ENCODE measurements at regions not wholly inside any gene's neighbourhood (a gene's known extent, or its start where the extent isn't known, plus 50 kb on each side); places are given as distances from the start of the nearest gene placed in this dataset.
"Not testable (repeated sequence)": the region's sequence is repeated elsewhere in the genome, so short reads cannot be mapped to it uniquely, and the experiment has no call there.

DNA sequence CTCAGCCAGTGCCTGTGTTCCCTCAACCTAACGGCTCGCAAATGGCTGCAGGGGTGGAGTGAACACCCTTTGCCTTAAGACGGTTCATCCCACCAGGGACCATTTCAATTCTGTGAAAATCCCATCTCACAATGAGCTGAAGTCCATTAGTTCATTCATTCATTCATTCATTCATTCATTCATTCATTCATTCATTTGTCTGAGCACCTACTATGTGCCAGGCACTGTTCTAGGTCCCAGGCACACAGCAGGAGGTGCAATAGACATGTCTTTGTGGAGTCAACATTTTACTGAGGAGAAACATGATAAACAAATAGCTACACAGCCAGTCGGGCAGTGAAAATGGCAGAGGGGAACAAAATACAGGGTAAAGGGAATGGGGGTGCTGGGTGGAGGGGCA lies 618.8 kb downstream of the MATN1 start:
- no peaks in the 10 kb centered on the region for H3K36me3 ChIP-seq (ENCODE audit: control insufficient read depth in 1 of 2, insufficient read depth in 2 of 2, low read length in 2 of 2)
- H3K4me3 ChIP-seq (ENCODE audit: low read depth in 1 of 2, low read length in 2 of 2), result no peak overlapping the region
- H3K27ac ChIP-seq (ENCODE audit: low read depth, low read length), result no peak overlapping the region
- peaks cover 4 to 15% of the 10 kb centered on the region in 2 donors for H3K27me3 ChIP-seq (ENCODE audit: control insufficient read depth in 1 of 2, insufficient read depth in 2 of 2, low read length in 2 of 2)
- H3K4me1 ChIP-seq (ENCODE audit: control insufficient read depth in 1 of 2, insufficient read depth in 2 of 2, low read length in 2 of 2), result no peaks in the 10 kb centered on the region
- H3K9ac ChIP-seq (ENCODE audit: low read depth in 1 of 2, low read length in 2 of 2), result no peak overlapping the region
- H3K9me3 ChIP-seq (ENCODE audit: control insufficient read depth in 1 of 2, low read length in 2 of 2), result no peaks in the 10 kb centered on the region

DNA sequence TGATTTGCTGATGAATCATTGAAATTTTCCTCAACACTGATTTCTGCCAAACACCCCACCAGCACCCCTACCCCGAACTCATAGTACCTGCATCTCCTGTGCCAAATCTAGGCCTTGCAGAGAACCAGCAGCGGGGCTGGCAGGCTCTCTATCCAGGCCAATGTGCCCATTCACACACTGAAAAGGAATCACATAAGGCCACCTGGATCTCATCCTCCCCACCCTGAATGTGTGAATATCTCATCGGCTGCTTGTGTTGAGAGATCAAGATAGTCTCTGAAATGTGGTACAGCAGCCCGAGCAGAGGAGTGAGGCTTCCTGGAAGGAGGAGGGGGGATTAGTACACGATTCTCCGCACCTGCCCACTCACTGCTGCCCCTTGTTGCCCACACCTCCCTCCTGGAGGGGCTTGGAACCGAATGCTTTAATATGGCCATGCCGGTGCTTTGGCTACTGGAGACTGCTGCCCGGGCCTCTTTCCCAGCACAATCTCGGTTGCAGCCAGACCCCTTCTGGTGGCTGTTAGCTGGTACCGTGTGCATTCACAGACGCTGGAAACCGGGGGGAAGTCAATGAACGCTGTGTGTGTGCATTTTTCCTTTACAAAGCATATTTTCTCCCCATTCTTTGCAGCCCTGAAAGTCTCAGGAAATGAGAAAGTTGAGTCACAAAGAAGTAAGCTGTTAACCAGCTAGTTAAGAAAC lies 619.5 kb downstream of the MATN1 start:
- Histone ChIP-seq H3K9ac (ENCODE audit: low read depth in 1 of 2, low read length in 2 of 2) (no peak overlapping the region), H3K36me3 (ENCODE audit: control insufficient read depth in 1 of 2, insufficient read depth in 2 of 2, low read length in 2 of 2) (no peaks in the 10 kb centered on the region), H3K27me3 (ENCODE audit: control insufficient read depth in 1 of 2, insufficient read depth in 2 of 2, low read length in 2 of 2) (peaks cover 4 to 14% of the 10 kb centered on the region in 2 donors), H3K27ac (ENCODE audit: low read depth, low read length) (no peak overlapping the region), H3K4me3 (ENCODE audit: low read depth in 1 of 2, low read length in 2 of 2) (no peak overlapping the region), H3K4me1 (ENCODE audit: control insufficient read depth in 1 of 2, insufficient read depth in 2 of 2, low read length in 2 of 2) (no peaks in the 10 kb centered on the region), H3K9me3 (ENCODE audit: control insufficient read depth in 1 of 2, low read length in 2 of 2) (no peaks in the 10 kb centered on the region)

- no peak overlapping the region for H3K9ac ChIP-seq (ENCODE audit: low read depth in 1 of 2, low read length in 2 of 2)
- peaks cover 2 to 4% of the 10 kb centered on the region in 2 donors for H3K27me3 ChIP-seq (ENCODE audit: control insufficient read depth in 1 of 2, insufficient read depth in 2 of 2, low read length in 2 of 2)
- no peak overlapping the region for H3K27ac ChIP-seq (ENCODE audit: low read depth, low read length)
- no peaks in the 10 kb centered on the region for H3K4me1 ChIP-seq (ENCODE audit: control insufficient read depth in 1 of 2, insufficient read depth in 2 of 2, low read length in 2 of 2)
- no peak overlapping the region for H3K4me3 ChIP-seq (ENCODE audit: low read depth in 1 of 2, low read length in 2 of 2)
- H3K9me3 ChIP-seq (ENCODE audit: control insufficient read depth in 1 of 2, low read length in 2 of 2), result no peaks in the 10 kb centered on the region
- no peaks in the 10 kb centered on the region for H3K36me3 ChIP-seq (ENCODE audit: control insufficient read depth in 1 of 2, insufficient read depth in 2 of 2, low read length in 2 of 2)
Observed at GRCh38 chr1:30102605-30103004, 620.8 kb downstream of the MATN1 start.

- H3K9ac ChIP-seq (ENCODE audit: low read depth in 1 of 2, low read length in 2 of 2), result no peak overlapping the region
- no peak overlapping the region for H3K27ac ChIP-seq (ENCODE audit: low read depth, low read length)
- H3K4me3 ChIP-seq (ENCODE audit: low read depth in 1 of 2, low read length in 2 of 2), result no peak overlapping the region
- H3K36me3 ChIP-seq (ENCODE audit: control insufficient read depth in 1 of 2, insufficient read depth in 2 of 2, low read length in 2 of 2), result no peaks in the 10 kb centered on the region
- no peaks in the 10 kb centered on the region for H3K4me1 ChIP-seq (ENCODE audit: control insufficient read depth in 1 of 2, insufficient read depth in 2 of 2, low read length in 2 of 2)
- no peaks in the 10 kb centered on the region for H3K9me3 ChIP-seq (ENCODE audit: control insufficient read depth in 1 of 2, low read length in 2 of 2)
- H3K27me3 ChIP-seq (ENCODE audit: control insufficient read depth in 1 of 2, insufficient read depth in 2 of 2, low read length in 2 of 2), result no peaks in the 10 kb centered on the region
Observed at GRCh38 chr1:30101487-30102227, 621.7 kb downstream of the MATN1 start.

DNA sequence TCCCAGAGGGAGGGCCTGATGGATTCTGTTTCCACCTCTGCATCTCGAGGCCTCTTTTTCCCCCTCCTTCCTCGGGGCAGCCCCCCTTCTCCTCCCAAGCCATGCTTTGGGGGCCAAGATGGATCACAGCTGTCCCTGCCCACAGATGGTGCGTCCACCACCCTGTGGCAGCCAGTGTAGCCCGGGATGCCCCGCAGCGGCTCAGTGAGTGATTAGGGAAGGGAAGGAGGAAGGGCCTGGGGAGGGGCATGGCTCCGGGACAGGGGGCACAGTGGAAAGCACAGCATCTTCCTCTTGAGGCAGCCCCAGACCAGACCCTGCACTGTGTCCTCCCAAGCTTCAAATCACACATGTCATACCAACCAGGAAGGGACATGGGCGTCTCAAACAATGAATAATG lies 622.4 kb downstream of the MATN1 start:
- Histone ChIP-seq H3K27ac (ENCODE audit: low read depth, low read length) (no peak overlapping the region), H3K36me3 (ENCODE audit: control insufficient read depth in 1 of 2, insufficient read depth in 2 of 2, low read length in 2 of 2) (no peaks in the 10 kb centered on the region), H3K27me3 (ENCODE audit: control insufficient read depth in 1 of 2, insufficient read depth in 2 of 2, low read length in 2 of 2) (no peaks in the 10 kb centered on the region), H3K9me3 (ENCODE audit: control insufficient read depth in 1 of 2, low read length in 2 of 2) (no peaks in the 10 kb centered on the region), H3K9ac (ENCODE audit: low read depth in 1 of 2, low read length in 2 of 2) (no peak overlapping the region), H3K4me3 (ENCODE audit: low read depth in 1 of 2, low read length in 2 of 2) (no peak overlapping the region), H3K4me1 (ENCODE audit: control insufficient read depth in 1 of 2, insufficient read depth in 2 of 2, low read length in 2 of 2) (no peaks in the 10 kb centered on the region)

DNA sequence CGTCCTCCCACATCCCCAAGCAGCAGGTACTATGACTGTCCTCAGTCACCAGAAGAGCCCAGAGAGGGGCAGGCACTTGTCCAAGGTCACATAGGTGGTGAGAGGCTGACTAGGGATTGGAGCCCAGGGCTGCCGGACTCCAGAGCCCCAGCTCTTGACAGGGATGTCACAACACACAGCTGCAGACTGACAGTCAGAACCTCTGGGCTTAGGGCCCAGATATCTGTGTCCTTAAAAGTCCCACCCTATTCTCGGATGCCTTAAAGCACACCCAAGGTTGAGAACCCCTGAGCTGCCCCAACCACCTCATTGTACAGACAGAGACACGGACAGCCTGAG lies 622.9 kb downstream of the MATN1 start:
- no peak overlapping the region for H3K27ac ChIP-seq (ENCODE audit: low read depth, low read length)
- H3K9ac ChIP-seq (ENCODE audit: low read depth in 1 of 2, low read length in 2 of 2), result no peak overlapping the region
- H3K4me1 ChIP-seq (ENCODE audit: control insufficient read depth in 1 of 2, insufficient read depth in 2 of 2, low read length in 2 of 2), result no peaks in the 10 kb centered on the region
- no peak overlapping the region for H3K4me3 ChIP-seq (ENCODE audit: low read depth in 1 of 2, low read length in 2 of 2)
- no peaks in the 10 kb centered on the region for H3K36me3 ChIP-seq (ENCODE audit: control insufficient read depth in 1 of 2, insufficient read depth in 2 of 2, low read length in 2 of 2)
- H3K27me3 ChIP-seq (ENCODE audit: control insufficient read depth in 1 of 2, insufficient read depth in 2 of 2, low read length in 2 of 2), result no peaks in the 10 kb centered on the region
- H3K9me3 ChIP-seq (ENCODE audit: control insufficient read depth in 1 of 2, low read length in 2 of 2), result no peaks in the 10 kb centered on the region

DNA sequence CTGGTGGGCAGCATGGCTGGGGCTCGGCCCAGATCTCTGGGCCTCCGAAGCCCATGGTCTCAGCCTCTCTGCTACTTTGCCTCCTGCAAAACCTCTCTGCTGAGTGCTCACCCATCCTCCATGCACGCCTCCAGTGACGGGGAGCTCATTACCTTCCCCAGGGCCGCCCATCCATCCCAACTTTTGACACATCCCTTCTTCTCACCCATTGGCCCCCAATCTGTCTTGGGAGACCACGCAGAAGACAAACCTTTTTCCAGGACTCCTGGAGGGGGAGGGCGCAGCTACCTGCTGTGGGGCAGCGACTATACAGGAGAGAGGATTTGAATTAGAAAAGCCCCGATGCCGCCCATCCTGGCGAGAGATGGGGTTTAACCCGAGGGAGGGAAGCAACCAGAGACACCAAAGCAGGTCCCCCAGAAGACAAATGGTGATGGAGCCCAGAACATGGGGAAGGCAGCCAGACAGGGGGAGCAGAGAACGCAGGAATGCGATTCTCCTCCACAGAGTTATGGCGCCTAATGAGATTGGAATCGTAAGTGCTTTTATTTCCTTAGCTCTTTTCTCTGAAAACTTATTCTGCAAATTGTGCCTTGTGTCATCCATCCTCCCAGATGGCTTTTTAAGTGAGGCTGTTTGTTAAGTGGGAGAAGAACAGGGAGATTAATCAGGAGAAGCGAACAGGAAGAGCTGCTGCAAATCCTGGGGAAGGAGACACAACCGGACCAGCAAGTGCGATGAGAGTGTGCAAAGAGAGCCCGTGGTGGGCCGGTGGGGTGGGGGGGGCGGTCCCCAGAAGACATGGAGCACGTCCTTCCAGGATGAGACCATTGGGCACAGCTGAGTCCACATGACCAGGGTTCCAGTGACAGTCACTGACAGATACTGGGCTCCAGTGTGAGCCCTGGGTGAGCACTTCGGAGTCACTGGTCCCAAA lies 623.5 kb downstream of the MATN1 start:
- Histone ChIP-seq H3K27ac (ENCODE audit: low read depth, low read length) (no peak overlapping the region), H3K27me3 (ENCODE audit: control insufficient read depth in 1 of 2, insufficient read depth in 2 of 2, low read length in 2 of 2) (no peaks in the 10 kb centered on the region), H3K36me3 (ENCODE audit: control insufficient read depth in 1 of 2, insufficient read depth in 2 of 2, low read length in 2 of 2) (no peaks in the 10 kb centered on the region), H3K9me3 (ENCODE audit: control insufficient read depth in 1 of 2, low read length in 2 of 2) (no peaks in the 10 kb centered on the region), H3K9ac (ENCODE audit: low read depth in 1 of 2, low read length in 2 of 2) (no peak overlapping the region), H3K4me1 (ENCODE audit: control insufficient read depth in 1 of 2, insufficient read depth in 2 of 2, low read length in 2 of 2) (no peaks in the 10 kb centered on the region), H3K4me3 (ENCODE audit: low read depth in 1 of 2, low read length in 2 of 2) (no peak overlapping the region)

DNA sequence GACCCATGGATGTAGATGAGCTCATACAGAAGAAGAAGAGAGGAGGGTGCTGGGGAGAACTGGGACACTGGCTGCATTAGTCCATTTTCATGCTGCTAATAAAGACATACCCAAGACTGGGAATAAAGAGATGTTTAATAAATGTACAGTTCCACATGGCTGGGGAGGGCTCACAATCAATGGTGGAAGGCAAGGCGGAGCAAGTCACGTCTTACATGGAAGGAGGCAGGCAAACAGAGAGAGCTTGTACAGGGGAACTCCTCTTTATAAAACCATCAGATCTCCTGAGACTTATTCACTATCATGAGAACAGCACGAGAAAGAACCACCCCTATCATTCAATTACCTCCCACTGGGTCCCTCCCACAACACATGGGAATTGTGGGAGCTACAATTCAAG lies 625.5 kb downstream of the MATN1 start:
- not testable (repeated sequence) for H3K27ac ChIP-seq (ENCODE audit: low read depth, low read length); H3K9ac ChIP-seq (ENCODE audit: low read depth in 1 of 2, low read length in 2 of 2); H3K27me3 ChIP-seq (ENCODE audit: control insufficient read depth in 1 of 2, insufficient read depth in 2 of 2, low read length in 2 of 2); H3K36me3 ChIP-seq (ENCODE audit: control insufficient read depth in 1 of 2, insufficient read depth in 2 of 2, low read length in 2 of 2); H3K4me3 ChIP-seq (ENCODE audit: low read depth in 1 of 2, low read length in 2 of 2); H3K4me1 ChIP-seq (ENCODE audit: control insufficient read depth in 1 of 2, insufficient read depth in 2 of 2, low read length in 2 of 2); H3K9me3 ChIP-seq (ENCODE audit: control insufficient read depth in 1 of 2, low read length in 2 of 2)

DNA sequence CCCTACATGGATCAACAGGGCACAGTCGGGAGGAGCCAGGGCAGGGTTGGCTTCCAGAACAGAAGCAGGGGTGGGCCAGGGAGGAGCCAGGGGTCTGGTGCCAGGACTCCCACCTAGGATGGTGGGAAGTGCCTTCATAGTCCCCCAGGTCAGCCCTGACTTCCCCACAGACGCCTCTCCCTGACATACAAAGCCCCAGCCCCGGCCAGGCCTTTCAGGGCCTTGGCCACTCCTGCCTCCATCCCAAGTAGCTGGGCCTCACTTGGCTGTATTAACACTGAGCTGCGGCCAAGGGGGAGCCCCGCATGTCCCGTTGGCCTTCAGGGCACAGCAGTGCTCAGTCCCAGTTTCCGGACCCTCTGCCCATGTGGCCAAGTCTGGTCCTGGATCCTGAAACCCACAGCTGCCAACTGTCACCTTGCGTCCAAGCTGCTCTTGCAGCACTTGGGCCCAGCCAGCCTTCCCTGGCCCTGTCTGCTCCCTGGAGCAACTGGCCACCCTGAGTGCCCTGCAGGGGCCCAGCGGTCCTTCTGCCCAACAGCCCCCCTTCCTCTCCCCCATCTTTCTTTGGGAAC lies 627.8 kb downstream of the MATN1 start:
- peaks cover 12 to 18% of the 10 kb centered on the region in 2 donors for H3K9me3 ChIP-seq (ENCODE audit: control insufficient read depth in 1 of 2, low read length in 2 of 2)
- no peak overlapping the region for H3K27ac ChIP-seq (ENCODE audit: low read depth, low read length)
- H3K4me3 ChIP-seq (ENCODE audit: low read depth in 1 of 2, low read length in 2 of 2), result no peak overlapping the region
- H3K27me3 ChIP-seq (ENCODE audit: control insufficient read depth in 1 of 2, insufficient read depth in 2 of 2, low read length in 2 of 2), result no peaks in the 10 kb centered on the region
- H3K36me3 ChIP-seq (ENCODE audit: control insufficient read depth in 1 of 2, insufficient read depth in 2 of 2, low read length in 2 of 2), result no peaks in the 10 kb centered on the region
- H3K4me1 ChIP-seq (ENCODE audit: control insufficient read depth in 1 of 2, insufficient read depth in 2 of 2, low read length in 2 of 2), result no peaks in the 10 kb centered on the region
- no peak overlapping the region for H3K9ac ChIP-seq (ENCODE audit: low read depth in 1 of 2, low read length in 2 of 2)

- no peak overlapping the region for H3K27ac ChIP-seq (ENCODE audit: low read depth, low read length)
- no peaks in the 10 kb centered on the region for H3K27me3 ChIP-seq (ENCODE audit: control insufficient read depth in 1 of 2, insufficient read depth in 2 of 2, low read length in 2 of 2)
- no peak overlapping the region for H3K4me3 ChIP-seq (ENCODE audit: low read depth in 1 of 2, low read length in 2 of 2)
- H3K9ac ChIP-seq (ENCODE audit: low read depth in 1 of 2, low read length in 2 of 2), result no peak overlapping the region
- no peaks in the 10 kb centered on the region for H3K4me1 ChIP-seq (ENCODE audit: control insufficient read depth in 1 of 2, insufficient read depth in 2 of 2, low read length in 2 of 2)
- peaks cover 12 to 18% of the 10 kb centered on the region in 2 donors for H3K9me3 ChIP-seq (ENCODE audit: control insufficient read depth in 1 of 2, low read length in 2 of 2)
- no peaks in the 10 kb centered on the region for H3K36me3 ChIP-seq (ENCODE audit: control insufficient read depth in 1 of 2, insufficient read depth in 2 of 2, low read length in 2 of 2)
Observed at GRCh38 chr1:30095051-30095450, 628.3 kb downstream of the MATN1 start.

Measured in duodenal mucosa (tissue), 2 donors.